Parathyroid adenoma (tissue), 2 donors: ENCODE measurements at regions not wholly inside any gene's neighbourhood (a gene's known extent, or its start where the extent isn't known, plus 50 kb on each side); places are given as distances from the start of the nearest gene placed in this dataset.

ENCODE experiments used
- H2AFZ ChIP-seq: fragments of 300-600 bp; sonication (generic); one replicate; pipeline ENCODE4 v1.7.0; 2017; ENCODE audit warnings: antibody characterized with exemption, mild to moderate bottlenecking
- H3K27ac ChIP-seq: fragments of 300-600 bp; sonication (generic); one replicate; pipeline ENCODE4 v1.7.0; 2017
- H3K27me3 ChIP-seq: fragments of 300-600 bp; sonication (generic); one replicate; pipeline ENCODE4 v1.7.0; 2017; ENCODE audit warnings: low read length; ENCODE audit not compliant: control insufficient read depth, insufficient read depth
- H3K36me3 ChIP-seq: fragments of 300-600 bp; sonication (generic); one replicate; pipeline ENCODE4 v1.7.0; 2017; ENCODE audit warnings: low read length; ENCODE audit not compliant: control insufficient read depth, insufficient read depth
- H3K4me1 ChIP-seq: fragments of 300-600 bp; sonication (generic); one replicate; pipeline ENCODE4 v1.7.0; 2017; ENCODE audit warnings: control low read depth
- H3K4me2 ChIP-seq: fragments of 300-600 bp; sonication (generic); one replicate; pipeline ENCODE4 v1.7.0; 2017; ENCODE audit warnings: low read length
- H3K4me3 ChIP-seq: fragments of 300-600 bp; sonication (generic); one replicate; pipeline ENCODE4 v1.7.0; 2017; ENCODE audit warnings: low read depth, low read length
- H3K79me2 ChIP-seq: fragments of 300-600 bp; sonication (generic); one replicate; pipeline ENCODE4 v1.7.0; 2017; ENCODE audit warnings: control low read depth
- H3K9ac ChIP-seq: fragments of 300-600 bp; sonication (generic); one replicate; pipeline ENCODE4 v1.7.0; 2017; ENCODE audit warnings: mild to moderate bottlenecking
- H3K9me3 ChIP-seq: fragments of 300-600 bp; sonication (generic); one replicate; pipeline ENCODE4 v1.7.0; 2017; ENCODE audit warnings: low read length; ENCODE audit not compliant: control insufficient read depth
- CTCF ChIP-seq: fragments of 300-600 bp; sonication (generic); IDR thresholded peaks from one replicate; pipeline ENCODE4 v1.7.0; 2017; ENCODE audit warnings: antibody characterized with exemption, mild to moderate bottlenecking
- donor health status: primary hyperparathyroidism.

- TF ChIP-seq CTCF: no peak
- Histone ChIP-seq H3K4me3 (no peak overlapping the region), H3K4me2 (no peak overlapping the region)
Measured at GRCh38 chr7:153052206-153052605, 292.7 kb downstream of the ACTR3B start.

GRCh38 chr7:153061910-153062528, 302.5 kb downstream of the ACTR3B start:
- Histone ChIP-seq H3K9ac (no peak overlapping the region), H3K4me2 (no peak overlapping the region), H2AFZ (no peak overlapping the region), H3K36me3 (no peaks in the 10 kb centered on the region), H3K79me2 (no peaks in the 10 kb centered on the region), H3K27ac (no peak overlapping the region), H3K4me1 (no peaks in the 10 kb centered on the region), H3K4me3 (no peak overlapping the region), H3K27me3 (no peaks in the 10 kb centered on the region), H3K9me3 (no peaks in the 10 kb centered on the region)
- no peak for TF ChIP-seq CTCF

More at GRCh38 chr7:153052206-153052605, 292.7 kb downstream of the ACTR3B start:
- Histone ChIP-seq H3K27ac (no peak overlapping the region), H3K36me3 (no peaks in the 10 kb centered on the region), H3K9ac (no peak overlapping the region), H3K4me1 (no peaks in the 10 kb centered on the region), H3K79me2 (no peaks in the 10 kb centered on the region), H3K27me3 (no peaks in the 10 kb centered on the region), H3K9me3 (no peaks in the 10 kb centered on the region), H2AFZ (no peak overlapping the region)

DNA sequence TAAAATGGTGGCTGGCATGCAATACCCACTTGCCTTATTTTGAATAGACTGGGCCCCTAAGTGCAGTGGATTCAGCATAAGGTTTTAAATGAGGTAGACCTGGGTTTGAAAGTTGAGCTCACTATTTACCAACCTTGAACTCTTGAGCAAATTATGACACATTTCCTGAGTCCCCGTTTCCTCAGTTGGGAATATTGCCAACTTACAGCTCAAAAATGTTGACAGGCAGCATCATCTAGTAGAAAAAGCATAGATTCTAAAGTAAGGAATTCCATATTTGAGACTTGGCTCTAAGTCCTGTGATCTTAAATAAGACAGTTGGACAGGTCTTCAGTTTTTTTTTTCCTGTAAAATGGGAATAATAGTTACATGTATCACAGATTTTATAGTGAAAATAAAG, 305.5 kb downstream of the ACTR3B start:
- TF ChIP-seq CTCF: no peak
- Histone ChIP-seq H2AFZ (no peak overlapping the region), H3K79me2 (no peaks in the 10 kb centered on the region), H3K36me3 (no peaks in the 10 kb centered on the region), H3K27ac (no peak overlapping the region), H3K27me3 (no peaks in the 10 kb centered on the region), H3K9me3 (no peaks in the 10 kb centered on the region), H3K4me2 (no peak overlapping the region), H3K4me3 (no peak overlapping the region), H3K4me1 (peaks cover 4% of the 10 kb centered on the region), H3K9ac (no peak overlapping the region)

- Histone ChIP-seq H2AFZ (no peak overlapping the region), H3K79me2 (no peaks in the 10 kb centered on the region), H3K9ac (no peak overlapping the region), H3K27me3 (no peaks in the 10 kb centered on the region), H3K4me2 (no peak overlapping the region), H3K27ac (no peak overlapping the region), H3K9me3 (no peaks in the 10 kb centered on the region), H3K36me3 (no peaks in the 10 kb centered on the region), H3K4me3 (no peak overlapping the region), H3K4me1 (peaks cover 8% of the 10 kb centered on the region)
- no peak for TF ChIP-seq CTCF
Measured at GRCh38 chr7:153066711-153067110, 307.2 kb downstream of the ACTR3B start.

DNA sequence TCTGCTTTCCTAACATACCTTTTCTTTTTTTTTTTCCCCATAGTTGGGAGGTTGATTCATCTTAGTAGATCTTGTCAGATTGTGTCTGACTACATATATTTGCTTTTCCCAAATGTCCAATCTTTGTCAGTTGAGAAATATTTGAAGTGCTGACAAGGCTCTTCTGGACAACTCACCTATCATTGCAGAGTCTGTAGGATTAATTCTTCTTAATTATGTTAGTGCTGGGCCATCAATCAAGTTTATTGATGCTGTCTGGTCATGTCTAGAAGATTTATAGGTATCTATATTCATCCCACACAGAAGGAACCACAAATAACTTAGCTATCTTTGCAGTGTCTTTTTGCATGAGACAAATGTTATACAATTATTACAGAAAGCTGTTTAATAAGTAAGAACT, 310.6 kb downstream of the ACTR3B start:
- Histone ChIP-seq H3K79me2 (no peaks in the 10 kb centered on the region), H3K4me1 (peaks cover 8% of the 10 kb centered on the region), H3K4me3 (no peak overlapping the region), H2AFZ (no peak overlapping the region), H3K27me3 (no peaks in the 10 kb centered on the region), H3K9ac (no peak overlapping the region), H3K36me3 (no peaks in the 10 kb centered on the region), H3K9me3 (no peaks in the 10 kb centered on the region), H3K4me2 (no peak overlapping the region), H3K27ac (no peak overlapping the region)
- TF ChIP-seq CTCF: no peak
